ENCODE measurements at regions not wholly inside any gene's neighbourhood (a gene's known extent, or its start where the extent isn't known, plus 50 kb on each side); places are given as distances from the start of the nearest gene placed in this dataset.

- no peak for DNase-seq
Observed at GRCh38 chr5:124663101-124663506, 83.3 kb downstream of the ZNF608 start.

- DNase-seq, result no peak
Observed at GRCh38 chr5:124662181-124662781, 84.2 kb downstream of the ZNF608 start.

- no peak for DNase-seq
Observed at GRCh38 chr5:124661317-124662141, 84.9 kb downstream of the ZNF608 start.

GRCh38 chr5:124660229-124661093 is 86.0 kb downstream of the ZNF608 start:
- no peak for DNase-seq

- DNase-seq, result no peak
Observed at GRCh38 chr5:124659798-124660197, 86.6 kb downstream of the ZNF608 start.

GRCh38 chr5:124658867-124659557 is 87.4 kb downstream of the ZNF608 start:
- no peak for DNase-seq

- DNase-seq, result no peak
Observed at GRCh38 chr5:124655921-124656511, 90.4 kb downstream of the ZNF608 start.

- DNase-seq, result no peak
Observed at GRCh38 chr5:124655251-124655917, 91.1 kb downstream of the ZNF608 start.

- no peak for DNase-seq
Observed at GRCh38 chr5:124654418-124654817, 92.0 kb downstream of the ZNF608 start.

GRCh38 chr5:124653666-124654065 is 92.8 kb downstream of the ZNF608 start:
- DNase-seq, result no peak

- no peak for DNase-seq
Observed at GRCh38 chr5:124652892-124653441, 93.5 kb downstream of the ZNF608 start.

- DNase-seq, result no peak
Observed at GRCh38 chr5:124652514-124652819, 94.0 kb downstream of the ZNF608 start.

GRCh38 chr5:124651663-124652513 is 94.6 kb downstream of the ZNF608 start:
- DNase-seq, result no peak

- no peak for DNase-seq
Observed at GRCh38 chr5:124650951-124651662, 95.3 kb downstream of the ZNF608 start.

- no peak for DNase-seq
Observed at GRCh38 chr5:124650147-124650561, 96.3 kb downstream of the ZNF608 start.

- DNase-seq, result peak; percentile 79
Observed at GRCh38 chr5:124649491-124650146, 96.8 kb downstream of the ZNF608 start.

GRCh38 chr5:124648902-124649467 is 97.5 kb downstream of the ZNF608 start:
- DNase-seq, result no peak

- no peak for DNase-seq
Observed at GRCh38 chr5:124647352-124647751, 99.1 kb downstream of the ZNF608 start.

GRCh38 chr5:124645396-124645795 is 101.0 kb downstream of the ZNF608 start:
- DNase-seq, result no peak

All from central memory CD4-positive, alpha-beta T cell (primary cell).